Parathyroid adenoma (tissue), 2 donors: ENCODE measurements at regions not wholly inside any gene's neighbourhood (a gene's known extent, or its start where the extent isn't known, plus 50 kb on each side); places are given as distances from the start of the nearest gene placed in this dataset.

Experiments
- H2AFZ ChIP-seq: fragments of 300-600 bp; sonication (generic); one replicate; pipeline ENCODE4 v1.7.0; 2017; ENCODE audit warnings: antibody characterized with exemption, mild to moderate bottlenecking
- H3K27ac ChIP-seq: fragments of 300-600 bp; sonication (generic); one replicate; pipeline ENCODE4 v1.7.0; 2017
- H3K27me3 ChIP-seq: fragments of 300-600 bp; sonication (generic); one replicate; pipeline ENCODE4 v1.7.0; 2017; ENCODE audit warnings: low read length; ENCODE audit not compliant: control insufficient read depth, insufficient read depth
- H3K36me3 ChIP-seq: fragments of 300-600 bp; sonication (generic); one replicate; pipeline ENCODE4 v1.7.0; 2017; ENCODE audit warnings: low read length; ENCODE audit not compliant: control insufficient read depth, insufficient read depth
- H3K4me1 ChIP-seq: fragments of 300-600 bp; sonication (generic); one replicate; pipeline ENCODE4 v1.7.0; 2017; ENCODE audit warnings: control low read depth
- H3K4me2 ChIP-seq: fragments of 300-600 bp; sonication (generic); one replicate; pipeline ENCODE4 v1.7.0; 2017; ENCODE audit warnings: low read length
- H3K4me3 ChIP-seq: fragments of 300-600 bp; sonication (generic); one replicate; pipeline ENCODE4 v1.7.0; 2017; ENCODE audit warnings: low read depth, low read length
- H3K79me2 ChIP-seq: fragments of 300-600 bp; sonication (generic); one replicate; pipeline ENCODE4 v1.7.0; 2017; ENCODE audit warnings: control low read depth
- H3K9ac ChIP-seq: fragments of 300-600 bp; sonication (generic); one replicate; pipeline ENCODE4 v1.7.0; 2017; ENCODE audit warnings: mild to moderate bottlenecking
- H3K9me3 ChIP-seq: fragments of 300-600 bp; sonication (generic); one replicate; pipeline ENCODE4 v1.7.0; 2017; ENCODE audit warnings: low read length; ENCODE audit not compliant: control insufficient read depth
- CTCF ChIP-seq: fragments of 300-600 bp; sonication (generic); IDR thresholded peaks from one replicate; pipeline ENCODE4 v1.7.0; 2017; ENCODE audit warnings: antibody characterized with exemption, mild to moderate bottlenecking
- donor health status: primary hyperparathyroidism.

GRCh38 chr12:98389593-98389992 is 125.8 kb upstream of the TMPO start:
- H3K27me3 ChIP-seq = no peaks in the 10 kb centered on the region
- no peak overlapping the region for H3K4me2 ChIP-seq
- H3K79me2 ChIP-seq = no peaks in the 10 kb centered on the region
- H3K9ac ChIP-seq = no peak overlapping the region
- no peaks in the 10 kb centered on the region for H3K9me3 ChIP-seq
- H2AFZ ChIP-seq = no peak overlapping the region
- no peaks in the 10 kb centered on the region for H3K36me3 ChIP-seq
- no peaks in the 10 kb centered on the region for H3K4me1 ChIP-seq
- no peak for TF ChIP-seq CTCF
- no peak overlapping the region for H3K4me3 ChIP-seq
- no peak overlapping the region for H3K27ac ChIP-seq

GRCh38 chr12:98397323-98398105 is 117.9 kb upstream of the TMPO start:
- Histone ChIP-seq H3K9ac (no peak overlapping the region), H3K27ac (no peak overlapping the region)

GRCh38 chr12:98399532-98399931 is 115.9 kb upstream of the TMPO start:
- Histone ChIP-seq H2AFZ (no peak overlapping the region), H3K36me3 (no peaks in the 10 kb centered on the region), H3K4me1 (no peaks in the 10 kb centered on the region), H3K79me2 (no peaks in the 10 kb centered on the region), H3K9me3 (no peaks in the 10 kb centered on the region), H3K9ac (no peak overlapping the region), H3K4me3 (no peak overlapping the region), H3K27me3 (no peaks in the 10 kb centered on the region), H3K4me2 (no peak overlapping the region), H3K27ac (no peak overlapping the region)
- no peak for TF ChIP-seq CTCF

More at GRCh38 chr12:98397323-98398105, 117.9 kb upstream of the TMPO start:
- peak overlapping the region; percentile 69 for H2AFZ ChIP-seq
- H3K9me3 ChIP-seq = no peaks in the 10 kb centered on the region
- no peaks in the 10 kb centered on the region for H3K27me3 ChIP-seq
- peak overlapping the region; percentile 69 for H3K4me3 ChIP-seq
- H3K4me1 ChIP-seq = no peaks in the 10 kb centered on the region
- no peaks in the 10 kb centered on the region for H3K79me2 ChIP-seq
- TF ChIP-seq CTCF = peak; percentile 92
- H3K4me2 ChIP-seq = peak overlapping the region; percentile 97
- no peaks in the 10 kb centered on the region for H3K36me3 ChIP-seq

GRCh38 chr12:98401427-98401826 is 114.0 kb upstream of the TMPO start:
- Histone ChIP-seq H3K9me3 (no peaks in the 10 kb centered on the region), H3K27ac (no peak overlapping the region), H3K36me3 (no peaks in the 10 kb centered on the region), H3K9ac (no peak overlapping the region), H3K4me2 (no peak overlapping the region), H3K79me2 (no peaks in the 10 kb centered on the region), H3K4me1 (no peaks in the 10 kb centered on the region), H3K4me3 (no peak overlapping the region), H2AFZ (no peak overlapping the region), H3K27me3 (no peaks in the 10 kb centered on the region)
- TF ChIP-seq CTCF = no peak

GRCh38 chr12:98402091-98402490 is 113.3 kb upstream of the TMPO start:
- Histone ChIP-seq H3K9me3 (no peaks in the 10 kb centered on the region), H2AFZ (no peak overlapping the region), H3K27me3 (no peaks in the 10 kb centered on the region), H3K4me2 (no peak overlapping the region), H3K79me2 (no peaks in the 10 kb centered on the region), H3K4me3 (no peak overlapping the region), H3K27ac (no peak overlapping the region), H3K4me1 (no peaks in the 10 kb centered on the region), H3K9ac (no peak overlapping the region), H3K36me3 (no peaks in the 10 kb centered on the region)
- no peak for TF ChIP-seq CTCF
